Spleen (tissue), 11 donors: ENCODE measurements at regions not wholly inside any gene's neighbourhood (a gene's known extent, or its start where the extent isn't known, plus 50 kb on each side); places are given as distances from the start of the nearest gene placed in this dataset.

Source experiments
- DNase-seq: peaks from one replicate; pipeline ENCODE4 v3.0.0-alpha.2; 2020
- H3K27ac ChIP-seq, 8 donors: fragments of 200-600 bp; sonication (generic) in 7 of 8; 1 replicate in 4 of 8; 2 replicates in 4 of 8; pipeline versions ENCODE4 v1.5.0 to v1.8.0; 2016 to 2021; ENCODE audit warnings: inconsistent platforms in 4 of 8, mild to moderate bottlenecking in 4 of 8, moderate library complexity in 1 of 8
- H3K27me3 ChIP-seq, 7 donors: fragments of 200-600 bp; sonication (generic) in 6 of 7; replicated peaks in 1 of 7; 1 replicate in 4 of 7; 2 replicates in 3 of 7; pipeline versions ENCODE4 v1.5.0 to v1.8.0; 2016 to 2021; ENCODE audit warnings: inconsistent platforms in 3 of 7, mild to moderate bottlenecking in 1 of 7
- H3K36me3 ChIP-seq, 6 donors: fragments of 200-600 bp; sonication (generic) in 5 of 6; 1 replicate in 4 of 6; 2 replicates in 2 of 6; pipeline versions ENCODE4 v1.5.0 to v1.8.0; 2016 to 2021; ENCODE audit warnings: inconsistent platforms in 2 of 6
- H3K4me1 ChIP-seq, 6 donors: fragments of 200-600 bp; sonication (generic) in 5 of 6; 1 replicate in 3 of 6; 2 replicates in 3 of 6; pipeline versions ENCODE4 v1.5.0 to v1.8.0; 2016 to 2021; ENCODE audit warnings: inconsistent platforms in 3 of 6
- H3K4me3 ChIP-seq, 8 donors: fragments of 200-600 bp; sonication (generic) in 7 of 8; 1 replicate in 4 of 8; 2 replicates in 4 of 8; pipeline versions ENCODE4 v1.5.0 to v1.8.0; 2016 to 2021; ENCODE audit warnings: inconsistent platforms in 4 of 8, mild to moderate bottlenecking in 4 of 8, moderate library complexity in 2 of 8
- H3K9me3 ChIP-seq, 8 donors: fragments of 200-600 bp; sonication (generic) in 7 of 8; 1 replicate in 4 of 8; 2 replicates in 4 of 8; pipeline versions ENCODE4 v1.5.0 to v1.8.0; 2016 to 2021; ENCODE audit warnings: inconsistent platforms in 4 of 8
- CTCF ChIP-seq, 11 experiments: fragments of 200-600 bp in 7 of 11; fragments of 450-650 bp in 4 of 11; sonication (generic) in 4 of 11; IDR thresholded peaks in 8 of 11; conservative IDR thresholded peaks in 3 of 11; 1 replicate in 7 of 11; 2 replicates in 4 of 11; pipeline versions ENCODE4 v1.4.0 to v1.8.0; 2016 to 2021; ENCODE audit warnings: antibody characterized with exemption in 11 of 11, inconsistent platforms in 4 of 11, mild to moderate bottlenecking in 1 of 11
- POLR2A ChIP-seq, 3 donors: fragments of 450-650 bp; IDR thresholded peaks; one replicate each; pipeline ENCODE4 v1.5.1; 2017; ENCODE audit warnings: antibody characterized with exemption in 3 of 3, mild to moderate bottlenecking in 1 of 3
- POLR2AphosphoS5 ChIP-seq, 3 donors: sonication (generic); formaldehyde crosslinking; IDR thresholded peaks; one replicate each; pipeline ENCODE4 v1.5.1; 2017; ENCODE audit warnings: antibody characterized with exemption in 3 of 3
- WGBS, 5 donors: extraction: QIAGEN DNeasy Blood & Tissue Kit in 3 of 5; methylation state at CpG; one replicate each; pipeline versions ENCODE4 v1.1.5 to v1.1.7; 2013 to 2018; 5-methylcytosine and 5-hydroxymethylcytosine counted together
- intact Hi-C: fragments of 100-400 bp; cut with DNase I; formaldehyde crosslinking; loops from one replicate; pipeline ENCODE4 v1.15.0; 2023; ENCODE audit warnings: low total_unique reads
- donor health status: healthy with polysubstance abuse.
- donor health status: DM: no; HTN: no; CAD: no; lungs with moderate emphysema.
- donor health status: DM: no; HTN: no; CAD: no.
- donor health status: Bipolar disorder and iron deficiency.
- donor health status: healthy.
- donor health status: DM: no; HTN: no; CAD: no.
- donor health status: DM: yes; HTN: yes; CAD: no.

- WGBS, 5 donors: 86 to 92% (median 89%) methylated on average over 6 of the region's 6 CpGs
- intact Hi-C loops: no loop called here
- Histone ChIP-seq H3K9me3 (peaks cover 0 to 8% (median 0%) of the 10 kb centered on the region in 8 donors), H3K4me3 (no peak overlapping the region), H3K27ac (no peak overlapping the region), H3K36me3 (no peaks in the 10 kb centered on the region), H3K27me3 (no peaks in the 10 kb centered on the region), H3K4me1 (peaks cover 0 to 3% (median 0%) of the 10 kb centered on the region in 6 donors)
- TF ChIP-seq POLR2A (IDR thresholded peaks at IDR 0.05) (no peak), CTCF (IDR thresholded peaks at IDR 0.05 in 8 of 11, conservative IDR thresholded peaks at IDR 0.05 in 3 of 11) (no peak)
- DNase-seq: no peak
Measured at GRCh38 chr9:111176511-111176910, 138.2 kb upstream of the LPAR1 start.

DNA sequence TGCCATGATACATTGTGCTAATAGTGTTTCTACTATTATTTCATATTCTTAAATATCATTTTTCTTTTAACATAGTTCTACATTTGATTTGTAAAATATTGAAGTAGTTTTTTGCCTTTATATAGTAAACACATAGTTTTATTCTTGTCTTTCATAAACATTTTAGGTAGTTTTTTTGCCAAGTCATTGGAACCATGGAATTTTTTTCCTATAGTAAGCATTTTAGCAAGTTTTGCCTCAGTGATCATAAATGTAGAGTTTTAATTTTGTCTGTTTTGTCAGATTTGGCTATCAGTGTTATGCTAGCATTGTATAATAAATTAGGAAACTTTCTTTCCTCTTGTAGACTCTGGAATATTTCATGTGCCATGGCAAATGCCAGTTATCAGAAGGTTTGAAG, 137.1 kb upstream of the LPAR1 start:
- Histone ChIP-seq H3K27ac (no peak overlapping the region), H3K4me1 (peaks cover 0 to 3% (median 0%) of the 10 kb centered on the region in 6 donors), H3K27me3 (no peaks in the 10 kb centered on the region), H3K4me3 (no peak overlapping the region), H3K36me3 (no peaks in the 10 kb centered on the region), H3K9me3 (peaks cover 0 to 8% (median 0%) of the 10 kb centered on the region in 8 donors)
- TF ChIP-seq POLR2A (IDR thresholded peaks at IDR 0.05) (no peak), POLR2AphosphoS5 (IDR thresholded peaks at IDR 0.05) (no peak), CTCF (IDR thresholded peaks at IDR 0.05 in 8 of 11, conservative IDR thresholded peaks at IDR 0.05 in 3 of 11) (no peak)
- intact Hi-C loops: no loop called here
- no peak for DNase-seq

- Histone ChIP-seq H3K27me3 (no peaks in the 10 kb centered on the region), H3K36me3 (no peaks in the 10 kb centered on the region), H3K4me3 (no peak overlapping the region), H3K27ac (no peak overlapping the region), H3K4me1 (peaks cover 0 to 21% (median 4%) of the 10 kb centered on the region in 6 donors), H3K9me3 (peaks cover 3 to 42% (median 30%) of the 10 kb centered on the region in 8 donors)
- WGBS, 5 donors: 90 to 97% (median 94%) methylated on average over 2 of the region's 2 CpGs
- DNase-seq: no peak
- intact Hi-C loops: no loop called here
- TF ChIP-seq POLR2AphosphoS5 (IDR thresholded peaks at IDR 0.05) (no peak), CTCF (IDR thresholded peaks at IDR 0.05 in 8 of 11, conservative IDR thresholded peaks at IDR 0.05 in 3 of 11) (no peak), POLR2A (IDR thresholded peaks at IDR 0.05) (no peak)
Measured at GRCh38 chr9:111167341-111167740, 129.1 kb upstream of the LPAR1 start.

DNA sequence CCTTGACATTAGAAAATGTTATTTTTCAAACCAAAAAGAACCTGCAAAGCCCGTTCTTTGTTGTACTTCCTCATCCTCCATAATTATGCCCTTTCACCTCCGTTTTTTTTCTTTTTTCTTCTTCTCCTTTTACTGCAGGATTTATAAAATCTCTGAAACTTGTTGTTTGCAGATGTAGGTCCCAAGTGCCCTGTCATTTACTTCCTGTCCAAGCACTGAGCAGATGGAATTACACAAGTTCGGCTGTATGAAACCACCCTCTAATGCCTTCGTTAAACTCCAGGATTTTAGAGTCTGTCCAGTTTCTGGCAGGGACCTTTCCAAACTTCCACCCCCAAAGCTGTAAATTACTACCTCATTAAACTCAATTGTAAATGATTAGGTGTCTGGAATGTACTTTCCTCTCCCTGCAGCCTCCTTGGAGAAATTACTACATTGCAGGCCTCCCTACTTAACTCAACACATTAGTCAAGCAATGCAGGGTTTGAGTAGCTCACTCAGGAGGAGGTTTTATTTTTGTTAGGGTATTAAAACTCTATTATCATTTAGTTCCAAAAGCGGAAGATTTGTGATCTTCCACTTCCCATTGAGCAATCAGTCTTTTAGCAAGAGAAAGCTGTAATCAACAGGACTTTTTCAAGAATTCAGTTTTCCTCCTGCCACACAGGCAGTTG, 125.6 kb upstream of the LPAR1 start:
- Histone ChIP-seq H3K4me3 (no peak overlapping the region), H3K27me3 (no peaks in the 10 kb centered on the region), H3K27ac (peak overlapping the region in 7 of 8 donors; percentile 56 to 82 (median 73)), H3K9me3 (peaks cover 3 to 31% (median 27%) of the 10 kb centered on the region in 8 donors), H3K36me3 (no peaks in the 10 kb centered on the region), H3K4me1 (peaks cover 0 to 21% (median 4%) of the 10 kb centered on the region in 6 donors)
- DNase-seq: no peak
- 18 to 46% (median 25%) methylated on average over 5 of the region's 5 CpGs for WGBS, 5 donors
- no peak for TF ChIP-seq POLR2A (IDR thresholded peaks at IDR 0.05)
- intact Hi-C loops: no loop called here
